Right atrium auricular region (tissue), 2 donors: ENCODE measurements at regions not wholly inside any gene's neighbourhood (a gene's known extent, or its start where the extent isn't known, plus 50 kb on each side); places are given as distances from the start of the nearest gene placed in this dataset.

Experiments
- DNase-seq: peaks from one replicate; pipeline ENCODE4 v3.0.0-alpha.2; 2019; ENCODE audit warnings: low spot score
- H3K27ac ChIP-seq, 2 donors: fragments of 200-600 bp; sonication (generic); 1 replicate in 1 of 2; 2 replicates in 1 of 2; pipeline ENCODE4 v1.5.1; 2016 to 2019
- H3K27me3 ChIP-seq, 2 donors: fragments of 200-600 bp; sonication (generic); one replicate each; pipeline versions ENCODE4 v1.5.1 to v1.6.0; 2017 to 2019
- H3K36me3 ChIP-seq: fragments of 200-600 bp; sonication (generic); one replicate; pipeline ENCODE4 v1.5.1; 2016
- H3K4me1 ChIP-seq, 2 donors: fragments of 200-600 bp; sonication (generic); one replicate each; pipeline versions ENCODE4 v1.5.1 to v1.6.0; 2017 to 2019
- H3K4me3 ChIP-seq, 2 donors: fragments of 200-600 bp; sonication (generic); 1 replicate in 1 of 2; 2 replicates in 1 of 2; pipeline ENCODE4 v1.5.1; 2017 to 2019; ENCODE audit warnings: mild to moderate bottlenecking in 1 of 2, moderate library complexity in 1 of 2
- H3K9me3 ChIP-seq, 2 donors: fragments of 200-600 bp; sonication (generic); one replicate each; pipeline ENCODE4 v1.5.1; 2019
- CTCF ChIP-seq, 2 donors: fragments of 200-600 bp; sonication (generic); IDR thresholded peaks; one replicate each; pipeline ENCODE4 v1.5.1; 2019; ENCODE audit warnings: antibody characterized with exemption in 2 of 2

- DNase-seq = no peak
Observed at GRCh38 chr6:56005426-56005825, 130.0 kb upstream of the BMP5 start.

GRCh38 chr6:56004426-56004825, 129.0 kb upstream of the BMP5 start:
- DNase-seq = no peak
- no peaks in the 10 kb centered on the region for H3K9me3 ChIP-seq
- H3K4me1 ChIP-seq = no peaks in the 10 kb centered on the region
- H3K36me3 ChIP-seq = no peaks in the 10 kb centered on the region
- no peak overlapping the region for H3K27ac ChIP-seq
- TF ChIP-seq CTCF (IDR thresholded peaks at IDR 0.05) = no peak
- H3K27me3 ChIP-seq = no peaks in the 10 kb centered on the region
- H3K4me3 ChIP-seq = no peak overlapping the region

More at GRCh38 chr6:56005426-56005825, 130.0 kb upstream of the BMP5 start:
- no peak for TF ChIP-seq CTCF (IDR thresholded peaks at IDR 0.05)
- Histone ChIP-seq H3K27me3 (no peaks in the 10 kb centered on the region), H3K27ac (no peak overlapping the region), H3K36me3 (no peaks in the 10 kb centered on the region), H3K9me3 (no peaks in the 10 kb centered on the region), H3K4me1 (no peaks in the 10 kb centered on the region), H3K4me3 (no peak overlapping the region)

GRCh38 chr6:56003616-56004015, 128.2 kb upstream of the BMP5 start:
- no peak overlapping the region for H3K4me3 ChIP-seq
- H3K27me3 ChIP-seq = no peaks in the 10 kb centered on the region
- DNase-seq = no peak
- TF ChIP-seq CTCF (IDR thresholded peaks at IDR 0.05) = no peak
- H3K9me3 ChIP-seq = no peaks in the 10 kb centered on the region
- no peaks in the 10 kb centered on the region for H3K36me3 ChIP-seq
- no peak overlapping the region for H3K27ac ChIP-seq
- H3K4me1 ChIP-seq = no peaks in the 10 kb centered on the region

- Histone ChIP-seq H3K27ac (no peak overlapping the region), H3K4me1 (no peaks in the 10 kb centered on the region), H3K9me3 (no peaks in the 10 kb centered on the region), H3K27me3 (no peaks in the 10 kb centered on the region), H3K4me3 (no peak overlapping the region), H3K36me3 (no peaks in the 10 kb centered on the region)
- no peak for TF ChIP-seq CTCF (IDR thresholded peaks at IDR 0.05)
- no peak for DNase-seq
Observed at GRCh38 chr6:56002336-56002735, 126.9 kb upstream of the BMP5 start.

GRCh38 chr6:55998576-55998975, 123.2 kb upstream of the BMP5 start:
- Histone ChIP-seq H3K4me1 (no peaks in the 10 kb centered on the region), H3K36me3 (no peaks in the 10 kb centered on the region), H3K4me3 (no peak overlapping the region), H3K27ac (no peak overlapping the region), H3K27me3 (no peaks in the 10 kb centered on the region), H3K9me3 (peaks cover 0 to 1% of the 10 kb centered on the region in 2 donors)
- no peak for DNase-seq
- no peak for TF ChIP-seq CTCF (IDR thresholded peaks at IDR 0.05)

- H3K27ac ChIP-seq = no peak overlapping the region
- no peak for TF ChIP-seq CTCF (IDR thresholded peaks at IDR 0.05)
- no peak overlapping the region for H3K4me3 ChIP-seq
- no peaks in the 10 kb centered on the region for H3K4me1 ChIP-seq
- peaks cover 0 to 9% of the 10 kb centered on the region in 2 donors for H3K9me3 ChIP-seq
- DNase-seq = no peak
- H3K27me3 ChIP-seq = no peaks in the 10 kb centered on the region
- no peaks in the 10 kb centered on the region for H3K36me3 ChIP-seq
Observed at GRCh38 chr6:55997223-55997874, 122.0 kb upstream of the BMP5 start.
